GM23248 (cell line): ENCODE measurements at regions not wholly inside any gene's neighbourhood (a gene's known extent, or its start where the extent isn't known, plus 50 kb on each side); places are given as distances from the start of the nearest gene placed in this dataset.

Source experiments
- DNase-seq: peaks from one replicate; pipeline ENCODE4 v3.0.0-alpha.2; 2015
- H2AFZ ChIP-seq: fragments of 200-600 bp; sonication (generic); 2 replicates; pipeline ENCODE4 v1.6.1; 2016; ENCODE audit warnings: antibody characterized with exemption
- H3F3A ChIP-seq: fragments of 200-600 bp; sonication (generic); 2 replicates; pipeline ENCODE4 v1.6.1; 2016; ENCODE audit warnings: mild to moderate bottlenecking, antibody characterized with exemption, mixed run types; ENCODE audit not compliant: insufficient read depth
- H3K27ac ChIP-seq: fragments of 200-600 bp; sonication (generic); 2 replicates; pipeline ENCODE4 v1.5.1; 2016; ENCODE audit warnings: mild to moderate bottlenecking
- H3K27me3 ChIP-seq: fragments of 200-600 bp; sonication (generic); replicated peaks from 2 replicates; pipeline ENCODE4 v1.6.1; 2016; ENCODE audit warnings: mild to moderate bottlenecking; ENCODE audit not compliant: insufficient read depth
- H3K36me3 ChIP-seq: fragments of 200-600 bp; sonication (generic); 2 replicates; pipeline ENCODE4 v1.6.1; 2016; ENCODE audit warnings: low read depth, mild to moderate bottlenecking
- H3K4me1 ChIP-seq: fragments of 200-600 bp; sonication (generic); 2 replicates; pipeline ENCODE4 v1.6.1; 2016; ENCODE audit warnings: mild to moderate bottlenecking; ENCODE audit not compliant: insufficient read depth
- H3K4me2 ChIP-seq: fragments of 200-600 bp; sonication (generic); one replicate; pipeline ENCODE4 v1.6.1; 2016; ENCODE audit warnings: mild to moderate bottlenecking; ENCODE audit not compliant: unreplicated experiment
- H3K4me3 ChIP-seq: fragments of 200-600 bp; sonication (generic); 2 replicates; pipeline ENCODE4 v1.5.1; 2016; ENCODE audit warnings: mild to moderate bottlenecking
- H3K79me2 ChIP-seq: fragments of 200-600 bp; sonication (generic); 2 replicates; pipeline ENCODE4 v1.6.1; 2016; ENCODE audit warnings: mild to moderate bottlenecking; ENCODE audit not compliant: insufficient read depth
- H3K9ac ChIP-seq: fragments of 200-600 bp; sonication (generic); 2 replicates; pipeline ENCODE4 v1.6.1; 2016; ENCODE audit warnings: mild to moderate bottlenecking
- H3K9me2 ChIP-seq: fragments of 200-600 bp; sonication (generic); 2 replicates; pipeline ENCODE4 v1.6.1; 2016; ENCODE audit warnings: mixed run types, mild to moderate bottlenecking, moderate library complexity; ENCODE audit not compliant: insufficient read depth
- H3K9me3 ChIP-seq: fragments of 200-600 bp; sonication (generic); one replicate; pipeline ENCODE4 v1.6.1; 2017; ENCODE audit warnings: low read depth
- H4K20me1 ChIP-seq: fragments of 200-600 bp; sonication (generic); 2 replicates; pipeline ENCODE4 v1.6.0; 2016; ENCODE audit not compliant: insufficient read depth
- EZH2 ChIP-seq: fragments of 200-600 bp; sonication (generic); IDR thresholded peaks from 2 replicates; pipeline ENCODE4 v1.6.1; 2018; ENCODE audit warnings: antibody characterized with exemption, mild to moderate bottlenecking; ENCODE audit not compliant: insufficient read depth, poor library complexity, severe bottlenecking
- EZH2phosphoT487 ChIP-seq: fragments of 200-600 bp; sonication (generic); IDR thresholded peaks from 2 replicates; pipeline ENCODE4 v1.6.1; 2018; ENCODE audit warnings: antibody characterized with exemption, moderate library complexity, mild to moderate bottlenecking, low read depth; ENCODE audit not compliant: insufficient read depth
- WGBS, 2 experiments: methylation state at CpG; one replicate each; pipeline ENCODE4 v1.1.6; 2015 to 2017; ENCODE audit warnings: low lambda C conversion rate in 2 of 2, low coverage in 1 of 2; ENCODE audit errors: missing lambda C conversion rate in 2 of 2; 5-methylcytosine and 5-hydroxymethylcytosine counted together
- in situ Hi-C: fragments of 300-500 bp; cut with MboI; formaldehyde crosslinking; loops from 2 replicates; pipeline ENCODE4 v1.15.0; 2020

- no peaks in the 10 kb centered on the region for H3K9me2 ChIP-seq
- 4 to 5% methylated on average over 3 of the region's 3 CpGs for WGBS, 2 experiments
- no peak overlapping the region for H3K4me2 ChIP-seq
- no peaks in the 10 kb centered on the region for H3K4me1 ChIP-seq
- no peak for DNase-seq
- no peaks in the 10 kb centered on the region for H4K20me1 ChIP-seq
- in situ Hi-C loops: no loop called here
- H3K27ac ChIP-seq: no peak overlapping the region
- no peak overlapping the region for H3K4me3 ChIP-seq
- TF ChIP-seq EZH2phosphoT487 (no peak), EZH2 (no peak)
- no peaks in the 10 kb centered on the region for H3F3A ChIP-seq
- H3K9ac ChIP-seq: no peak overlapping the region
- H3K27me3 ChIP-seq: no peaks in the 10 kb centered on the region
- no peaks in the 10 kb centered on the region for H3K79me2 ChIP-seq
- H3K9me3 ChIP-seq: no peaks in the 10 kb centered on the region
- H2AFZ ChIP-seq: no peak overlapping the region
- H3K36me3 ChIP-seq: no peaks in the 10 kb centered on the region
Measured at GRCh38 chr21:21851657-21852056, 853.4 kb downstream of the NCAM2 start.

GRCh38 chr21:21858502-21859334 lies 860.5 kb downstream of the NCAM2 start:
- Histone ChIP-seq H3K9me3 (no peaks in the 10 kb centered on the region), H3K9me2 (no peaks in the 10 kb centered on the region), H3K4me3 (no peak overlapping the region), H3K4me1 (no peaks in the 10 kb centered on the region; the same call in 1 of the 2 replicates), H2AFZ (no peak overlapping the region), H3K79me2 (no peaks in the 10 kb centered on the region), H3K27me3 (no peaks in the 10 kb centered on the region), H3K27ac (no peak overlapping the region), H3K36me3 (no peaks in the 10 kb centered on the region), H3K9ac (no peak overlapping the region), H3K4me2 (no peak overlapping the region), H4K20me1 (no peaks in the 10 kb centered on the region), H3F3A (no peaks in the 10 kb centered on the region)
- no peak for DNase-seq
- TF ChIP-seq EZH2 (no peak), EZH2phosphoT487 (no peak)
- in situ Hi-C loops: no loop called here
- WGBS, 2 experiments: 23 to 34% methylated on average over 3 of the region's 3 CpGs

- Histone ChIP-seq H3K4me3 (no peak overlapping the region), H3K4me1 (no peaks in the 10 kb centered on the region; the same call in 1 of the 2 replicates), H3F3A (no peaks in the 10 kb centered on the region), H3K4me2 (peak overlapping the region; percentile 7), H3K9me3 (no peaks in the 10 kb centered on the region), H3K79me2 (no peaks in the 10 kb centered on the region), H3K27ac (no peak overlapping the region), H3K36me3 (no peaks in the 10 kb centered on the region), H2AFZ (0 out of 2 replicates have a peak overlapping the region, but pooled peaks have one; percentile 8), H3K9me2 (no peaks in the 10 kb centered on the region), H4K20me1 (no peaks in the 10 kb centered on the region), H3K27me3 (no peaks in the 10 kb centered on the region), H3K9ac (no peak overlapping the region)
- TF ChIP-seq EZH2 (no peak), EZH2phosphoT487 (no peak)
- WGBS, 2 experiments: 9 to 14% methylated on average over 2 of the region's 2 CpGs
- in situ Hi-C loops: no loop called here
- DNase-seq: peak; percentile 13
Measured at GRCh38 chr21:21860888-21861287, 862.7 kb downstream of the NCAM2 start.

GRCh38 chr21:21864321-21864840 lies 866.2 kb downstream of the NCAM2 start:
- Histone ChIP-seq H3K27me3 (no peaks in the 10 kb centered on the region), H3K27ac (no peak overlapping the region), H3K36me3 (no peaks in the 10 kb centered on the region), H3F3A (no peaks in the 10 kb centered on the region), H3K4me1 (no peaks in the 10 kb centered on the region; the same call in 1 of the 2 replicates), H3K9me2 (no peaks in the 10 kb centered on the region), H3K79me2 (no peaks in the 10 kb centered on the region), H3K9me3 (no peaks in the 10 kb centered on the region), H3K4me3 (no peak overlapping the region), H2AFZ (no peak overlapping the region), H3K4me2 (no peak overlapping the region), H3K9ac (no peak overlapping the region), H4K20me1 (no peaks in the 10 kb centered on the region)
- peak; percentile 0 for DNase-seq
- no peak for TF ChIP-seq EZH2
- in situ Hi-C loops: no loop called here
- 26 to 28% methylated on average over 4 of the region's 4 CpGs for WGBS, 2 experiments
